Keratinocyte (primary cell): ENCODE measurements at regions not wholly inside any gene's neighbourhood (a gene's known extent, or its start where the extent isn't known, plus 50 kb on each side); places are given as distances from the start of the nearest gene placed in this dataset.

Experiments used
- DNase-seq: peaks from one replicate; pipeline ENCODE4 v3.0.0-alpha.2; 2011; ENCODE audit warnings: low read depth, missing footprints, low spot score
- FAIRE-seq: peaks from 2 replicates; lab custom pipeline; 2011; peaks lifted over from hg19 to GRCh38; lab: Jason Lieb, UNC
- H2AFZ ChIP-seq: 2 replicates; pipeline ENCODE4 v1.6.0; 2012; ENCODE audit warnings: low read length, control low read depth, inconsistent platforms; ENCODE audit not compliant: control insufficient read depth
- H3K27ac ChIP-seq: 2 replicates; pipeline ENCODE4 v1.5.1; 2011; ENCODE audit warnings: low read length; ENCODE audit not compliant: control insufficient read depth, insufficient read depth
- H3K27me3 ChIP-seq: 3 replicates; pipeline ENCODE4 v1.6.0; 2011; ENCODE audit warnings: low read length; ENCODE audit not compliant: control insufficient read depth, insufficient read depth; ENCODE audit errors: extremely low read depth
- H3K36me3 ChIP-seq, 2 experiments: 2 replicates in 1 of 2; 3 replicates in 1 of 2; pipeline ENCODE4 v1.5.1; 2011; ENCODE audit warnings: low read length in 2 of 2, mild to moderate bottlenecking in 1 of 2; ENCODE audit not compliant: control insufficient read depth in 2 of 2, insufficient read depth in 2 of 2; ENCODE audit errors: extremely low read depth in 1 of 2
- H3K4me1 ChIP-seq: 3 replicates; pipeline ENCODE4 v1.5.1; 2011; ENCODE audit warnings: low read length; ENCODE audit not compliant: control insufficient read depth, insufficient read depth; ENCODE audit errors: extremely low read depth
- H3K4me2 ChIP-seq: 3 replicates; pipeline ENCODE4 v1.6.0; 2011; ENCODE audit warnings: low read depth, low read length; ENCODE audit not compliant: control insufficient read depth, insufficient read depth; ENCODE audit errors: extremely low read depth
- H3K4me3 ChIP-seq, 3 experiments: fragments of 200-600 bp in 1 of 3; sonication (generic) in 1 of 3; 2 replicates in 2 of 3; 3 replicates in 1 of 3; pipeline ENCODE4 v1.5.1; 2011 to 2016; ENCODE audit warnings: low read length in 3 of 3, mild to moderate bottlenecking in 3 of 3, control low read depth in 2 of 3, inconsistent platforms in 1 of 3, low read depth in 1 of 3, mixed read lengths in 1 of 3, mixed run types in 1 of 3, moderate library complexity in 1 of 3; ENCODE audit not compliant: control insufficient read depth in 2 of 3, insufficient read depth in 2 of 3; ENCODE audit errors: extremely low read depth in 1 of 3
- H3K79me2 ChIP-seq: 2 replicates; pipeline ENCODE4 v1.6.0; 2012; ENCODE audit warnings: low read length; ENCODE audit not compliant: control insufficient read depth, insufficient read depth
- H3K9ac ChIP-seq: 3 replicates; pipeline ENCODE4 v1.6.0; 2011; ENCODE audit warnings: low read length; ENCODE audit not compliant: control insufficient read depth, insufficient read depth; ENCODE audit errors: extremely low read depth
- H3K9me1 ChIP-seq: 3 replicates; pipeline ENCODE4 v1.6.0; 2011; ENCODE audit warnings: low read length; ENCODE audit not compliant: control insufficient read depth, insufficient read depth; ENCODE audit errors: extremely low read depth
- H3K9me3 ChIP-seq: 2 replicates; pipeline ENCODE4 v1.5.1; 2012; ENCODE audit warnings: low read depth, low read length; ENCODE audit not compliant: control insufficient read depth
- H4K20me1 ChIP-seq: 3 replicates; pipeline ENCODE4 v1.6.0; 2011; ENCODE audit warnings: low read length; ENCODE audit not compliant: control insufficient read depth, insufficient read depth; ENCODE audit errors: extremely low read depth
- EZH2 ChIP-seq: IDR thresholded peaks from one replicate; pipeline ENCODE4 v1.6.1; 2012; ENCODE audit warnings: inconsistent platforms, mild to moderate bottlenecking, low read length, moderate library complexity
- dilution Hi-C: fragments of 300-500 bp; cut with MboI; formaldehyde crosslinking; loops from one replicate; pipeline ENCODE4 v1.7.0; 2020; ENCODE audit warnings: low sequenced_read_pairs; ENCODE audit not compliant: extremely low pct_ligation_motif_present
- TF ChIP-seq, protein P1 (sequence below), 3 experiments: IDR thresholded peaks in 1 of 3; conservative IDR thresholded peaks in 1 of 3; optimal IDR thresholded peaks in 1 of 3; 2 replicates in 2 of 3; 3 replicates in 1 of 3; pipeline versions ENCODE3 to v1.5.1; 2011; ENCODE audit warnings: low read length in 3 of 3, mild to moderate bottlenecking in 3 of 3, moderate library complexity in 2 of 3, control low read depth in 1 of 3, inconsistent platforms in 1 of 3; ENCODE audit not compliant: insufficient read depth in 2 of 3; ENCODE audit errors: extremely low read depth in 1 of 3

DNA sequence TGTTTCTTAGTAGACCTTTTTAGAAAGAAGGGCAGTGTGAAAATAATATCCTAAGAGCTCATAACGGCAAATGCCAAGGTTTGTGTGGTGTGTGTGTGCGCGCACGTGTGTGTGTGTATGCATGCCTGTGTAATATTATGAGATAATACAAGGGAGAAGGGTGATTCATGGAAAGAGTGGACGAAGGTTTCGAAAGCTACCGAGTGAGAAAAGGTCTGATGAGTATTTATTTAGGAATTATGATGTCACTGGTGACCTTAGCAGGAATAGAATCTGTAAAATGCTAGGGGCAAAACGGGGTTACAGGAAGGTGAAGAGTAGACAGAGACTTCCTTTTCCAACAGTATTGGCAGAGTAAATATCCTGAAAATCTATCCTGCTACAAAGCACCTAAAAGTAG, 107.3 kb downstream of the AHR start:
- FAIRE-seq (no peak), DNase-seq (no peak)
- no peaks in the 10 kb centered on the region for H3K9me1 ChIP-seq
- H3K79me2 ChIP-seq, result no peaks in the 10 kb centered on the region
- H3K4me2 ChIP-seq, result no peak overlapping the region
- no peaks in the 10 kb centered on the region for H3K4me1 ChIP-seq
- dilution Hi-C loops, result no loop called here
- no peaks in the 10 kb centered on the region for H3K9me3 ChIP-seq
- H3K27ac ChIP-seq, result no peak overlapping the region
- H3K36me3 ChIP-seq, result no peaks in the 10 kb centered on the region
- H3K27me3 ChIP-seq, result no peaks in the 10 kb centered on the region
- TF ChIP-seq, protein P1, sequence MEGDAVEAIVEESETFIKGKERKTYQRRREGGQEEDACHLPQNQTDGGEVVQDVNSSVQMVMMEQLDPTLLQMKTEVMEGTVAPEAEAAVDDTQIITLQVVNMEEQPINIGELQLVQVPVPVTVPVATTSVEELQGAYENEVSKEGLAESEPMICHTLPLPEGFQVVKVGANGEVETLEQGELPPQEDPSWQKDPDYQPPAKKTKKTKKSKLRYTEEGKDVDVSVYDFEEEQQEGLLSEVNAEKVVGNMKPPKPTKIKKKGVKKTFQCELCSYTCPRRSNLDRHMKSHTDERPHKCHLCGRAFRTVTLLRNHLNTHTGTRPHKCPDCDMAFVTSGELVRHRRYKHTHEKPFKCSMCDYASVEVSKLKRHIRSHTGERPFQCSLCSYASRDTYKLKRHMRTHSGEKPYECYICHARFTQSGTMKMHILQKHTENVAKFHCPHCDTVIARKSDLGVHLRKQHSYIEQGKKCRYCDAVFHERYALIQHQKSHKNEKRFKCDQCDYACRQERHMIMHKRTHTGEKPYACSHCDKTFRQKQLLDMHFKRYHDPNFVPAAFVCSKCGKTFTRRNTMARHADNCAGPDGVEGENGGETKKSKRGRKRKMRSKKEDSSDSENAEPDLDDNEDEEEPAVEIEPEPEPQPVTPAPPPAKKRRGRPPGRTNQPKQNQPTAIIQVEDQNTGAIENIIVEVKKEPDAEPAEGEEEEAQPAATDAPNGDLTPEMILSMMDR (optimal IDR thresholded peaks at IDR 0.05 in 1 of 3, IDR thresholded peaks at IDR 0.05 in 1 of 3, conservative IDR thresholded peaks at IDR 0.05 in 1 of 3; ENCODE audit: extremely low read depth in 1 of 3, insufficient read depth in 2 of 3, low read length in 3 of 3), result no peak
- TF ChIP-seq EZH2, result no peak
- H3K4me3 ChIP-seq, result no peak overlapping the region
- H4K20me1 ChIP-seq, result no peaks in the 10 kb centered on the region
- H2AFZ ChIP-seq, result no peak overlapping the region
- H3K9ac ChIP-seq, result no peak overlapping the region

DNA sequence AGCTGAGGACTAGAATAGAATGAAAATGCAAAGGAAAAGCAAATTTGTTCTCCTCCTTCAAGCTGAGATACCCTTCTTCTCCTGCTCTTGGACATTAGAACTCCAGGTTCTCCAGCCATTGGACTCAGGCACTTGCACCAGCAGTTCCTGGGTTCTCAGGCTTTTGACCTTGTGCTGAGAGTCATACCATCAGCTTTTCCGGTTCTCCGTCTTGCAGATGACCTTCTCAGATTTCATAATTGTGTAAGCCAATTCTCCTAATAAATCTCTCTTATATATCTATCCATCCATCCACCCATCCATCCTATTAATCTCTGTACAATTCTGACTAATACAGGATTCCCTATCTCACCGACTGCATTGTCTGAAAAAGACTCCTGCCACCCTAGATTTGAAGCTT, 108.3 kb downstream of the AHR start:
- FAIRE-seq, result no peak
- no peak overlapping the region for H2AFZ ChIP-seq
- dilution Hi-C loops, result no loop called here
- DNase-seq, result no peak
- no peaks in the 10 kb centered on the region for H3K9me1 ChIP-seq
- no peaks in the 10 kb centered on the region for H3K36me3 ChIP-seq
- H3K79me2 ChIP-seq, result no peaks in the 10 kb centered on the region
- no peak overlapping the region for H3K4me3 ChIP-seq
- H3K9me3 ChIP-seq, result no peaks in the 10 kb centered on the region
- no peak for TF ChIP-seq EZH2
- TF ChIP-seq, protein P1 (optimal IDR thresholded peaks at IDR 0.05 in 1 of 3, IDR thresholded peaks at IDR 0.05 in 1 of 3, conservative IDR thresholded peaks at IDR 0.05 in 1 of 3; ENCODE audit: extremely low read depth in 1 of 3, insufficient read depth in 2 of 3, low read length in 3 of 3), result no peak
- H3K9ac ChIP-seq, result no peak overlapping the region
- no peak overlapping the region for H3K4me2 ChIP-seq
- no peaks in the 10 kb centered on the region for H4K20me1 ChIP-seq
- no peaks in the 10 kb centered on the region for H3K4me1 ChIP-seq
- H3K27me3 ChIP-seq, result no peaks in the 10 kb centered on the region
- H3K27ac ChIP-seq, result no peak overlapping the region
